ENCODE measurements at regions not wholly inside any gene's neighbourhood (a gene's known extent, or its start where the extent isn't known, plus 50 kb on each side); places are given as distances from the start of the nearest gene placed in this dataset.

DNA sequence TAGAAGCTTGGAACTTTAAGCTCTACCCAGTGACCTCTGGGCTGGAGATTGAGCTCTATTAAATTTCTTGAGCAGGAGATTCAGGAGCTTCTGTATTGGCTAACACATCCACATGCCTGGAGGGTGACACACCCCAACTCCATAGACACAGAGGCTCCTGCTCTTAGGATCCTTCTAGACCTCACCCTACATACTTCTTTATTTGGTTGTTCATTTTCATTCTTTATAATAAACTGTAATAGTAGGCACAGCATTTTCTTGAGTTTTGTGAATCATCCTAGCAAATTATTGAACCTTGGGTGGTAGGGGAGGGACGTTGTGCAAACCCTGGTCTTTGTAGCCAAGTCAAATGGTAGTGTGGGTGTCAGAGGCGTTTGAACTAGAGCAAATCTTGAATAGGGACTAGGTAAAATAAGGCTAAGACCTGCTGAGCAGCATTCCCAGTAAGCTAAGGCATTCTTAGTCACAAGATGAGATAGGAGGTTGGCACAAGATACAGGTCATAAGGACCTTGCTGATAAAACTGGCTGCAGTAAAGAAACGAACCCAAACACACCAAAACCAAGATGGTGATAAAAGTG is 323.8 kb upstream of the GALNT5 start:
- Histone ChIP-seq H3K27ac (ENCODE audit: low read depth, low read length) (no peak overlapping the region), H3F3A (ENCODE audit: insufficient read depth) (no peaks in the 10 kb centered on the region), H3K4me3 (ENCODE audit: insufficient read depth, low read length, poor library complexity, severe bottlenecking) (no peak overlapping the region), H3K27me3 (ENCODE audit: low read length) (no peaks in the 10 kb centered on the region), H3K79me2 (ENCODE audit: insufficient read depth, low read length) (no peaks in the 10 kb centered on the region), H3K4me2 (ENCODE audit: low read depth, low read length, poor library complexity, severe bottlenecking) (no peak overlapping the region), H3K9ac (ENCODE audit: low read length) (no peak overlapping the region), H3K36me3 (ENCODE audit: low read length) (no peaks in the 10 kb centered on the region), H4K20me1 (ENCODE audit: low read depth, low read length) (no peaks in the 10 kb centered on the region), H2AFZ (ENCODE audit: low read depth, low read length, severe bottlenecking) (no peak overlapping the region), H3K9me2 (replicated peaks; ENCODE audit: insufficient read depth, low read length) (no peaks in the 10 kb centered on the region), H3K9me3 (ENCODE audit: insufficient read depth, low read length) (no peaks in the 10 kb centered on the region)
- no peak for TF ChIP-seq EZH2phosphoT487 (conservative IDR thresholded peaks at IDR 0.05; ENCODE audit: low read length)
- TF ChIP-seq, protein P1, sequence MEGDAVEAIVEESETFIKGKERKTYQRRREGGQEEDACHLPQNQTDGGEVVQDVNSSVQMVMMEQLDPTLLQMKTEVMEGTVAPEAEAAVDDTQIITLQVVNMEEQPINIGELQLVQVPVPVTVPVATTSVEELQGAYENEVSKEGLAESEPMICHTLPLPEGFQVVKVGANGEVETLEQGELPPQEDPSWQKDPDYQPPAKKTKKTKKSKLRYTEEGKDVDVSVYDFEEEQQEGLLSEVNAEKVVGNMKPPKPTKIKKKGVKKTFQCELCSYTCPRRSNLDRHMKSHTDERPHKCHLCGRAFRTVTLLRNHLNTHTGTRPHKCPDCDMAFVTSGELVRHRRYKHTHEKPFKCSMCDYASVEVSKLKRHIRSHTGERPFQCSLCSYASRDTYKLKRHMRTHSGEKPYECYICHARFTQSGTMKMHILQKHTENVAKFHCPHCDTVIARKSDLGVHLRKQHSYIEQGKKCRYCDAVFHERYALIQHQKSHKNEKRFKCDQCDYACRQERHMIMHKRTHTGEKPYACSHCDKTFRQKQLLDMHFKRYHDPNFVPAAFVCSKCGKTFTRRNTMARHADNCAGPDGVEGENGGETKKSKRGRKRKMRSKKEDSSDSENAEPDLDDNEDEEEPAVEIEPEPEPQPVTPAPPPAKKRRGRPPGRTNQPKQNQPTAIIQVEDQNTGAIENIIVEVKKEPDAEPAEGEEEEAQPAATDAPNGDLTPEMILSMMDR (IDR thresholded peaks at IDR 0.05; ENCODE audit: insufficient read depth, low read length, poor library complexity, severe bottlenecking): no peak

GRCh38 chr2:156935616-156936015 is 321.9 kb upstream of the GALNT5 start:
- Histone ChIP-seq H3K9me3 (ENCODE audit: insufficient read depth, low read length) (no peaks in the 10 kb centered on the region), H3K9ac (ENCODE audit: low read length) (no peak overlapping the region), H3F3A (ENCODE audit: insufficient read depth) (no peaks in the 10 kb centered on the region), H3K36me3 (ENCODE audit: low read length) (no peaks in the 10 kb centered on the region), H4K20me1 (ENCODE audit: low read depth, low read length) (no peaks in the 10 kb centered on the region), H3K27ac (ENCODE audit: low read depth, low read length) (no peak overlapping the region), H3K9me2 (replicated peaks; ENCODE audit: insufficient read depth, low read length) (no peaks in the 10 kb centered on the region), H3K79me2 (ENCODE audit: insufficient read depth, low read length) (no peaks in the 10 kb centered on the region), H3K4me2 (ENCODE audit: low read depth, low read length, poor library complexity, severe bottlenecking) (no peak overlapping the region), H2AFZ (ENCODE audit: low read depth, low read length, severe bottlenecking) (no peak overlapping the region), H3K4me3 (ENCODE audit: insufficient read depth, low read length, poor library complexity, severe bottlenecking) (no peak overlapping the region), H3K27me3 (ENCODE audit: low read length) (no peaks in the 10 kb centered on the region)
- TF ChIP-seq, protein P1 (IDR thresholded peaks at IDR 0.05; ENCODE audit: insufficient read depth, low read length, poor library complexity, severe bottlenecking): no peak
- TF ChIP-seq EZH2phosphoT487 (conservative IDR thresholded peaks at IDR 0.05; ENCODE audit: low read length): no peak

DNA sequence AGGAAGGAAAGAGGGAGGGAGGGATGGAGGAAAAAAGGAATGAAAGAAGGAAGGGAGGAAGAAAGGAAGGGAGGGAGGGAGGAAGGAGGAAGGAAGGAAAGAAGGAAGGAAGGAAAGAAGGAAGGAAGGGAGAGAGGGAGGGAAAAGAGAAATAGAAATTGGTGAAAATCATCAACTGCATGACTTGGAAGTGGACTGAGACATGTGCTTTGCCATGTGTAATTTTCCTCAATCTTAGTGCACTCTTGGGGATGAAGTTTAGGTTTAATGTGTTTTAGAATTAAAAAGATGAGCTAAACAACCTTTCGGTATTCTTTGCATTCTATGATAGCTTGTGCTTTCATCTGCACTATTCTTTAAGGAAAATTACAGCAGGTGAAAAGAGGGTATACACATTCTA is 320.1 kb upstream of the GALNT5 start:
- Histone ChIP-seq H3K27me3 (ENCODE audit: low read length) (no peaks in the 10 kb centered on the region), H3K9me2 (replicated peaks; ENCODE audit: insufficient read depth, low read length) (no peaks in the 10 kb centered on the region), H4K20me1 (ENCODE audit: low read depth, low read length) (no peaks in the 10 kb centered on the region), H3K9ac (ENCODE audit: low read length) (no peak overlapping the region), H3K4me2 (ENCODE audit: low read depth, low read length, poor library complexity, severe bottlenecking) (no peak overlapping the region), H3K79me2 (ENCODE audit: insufficient read depth, low read length) (no peaks in the 10 kb centered on the region), H3K4me3 (ENCODE audit: insufficient read depth, low read length, poor library complexity, severe bottlenecking) (no peak overlapping the region), H3K27ac (ENCODE audit: low read depth, low read length) (no peak overlapping the region), H3K9me3 (ENCODE audit: insufficient read depth, low read length) (no peaks in the 10 kb centered on the region), H3F3A (ENCODE audit: insufficient read depth) (no peaks in the 10 kb centered on the region), H3K36me3 (ENCODE audit: low read length) (no peaks in the 10 kb centered on the region), H2AFZ (ENCODE audit: low read depth, low read length, severe bottlenecking) (no peak overlapping the region)
- TF ChIP-seq EZH2phosphoT487 (conservative IDR thresholded peaks at IDR 0.05; ENCODE audit: low read length): no peak
- TF ChIP-seq, protein P1 (IDR thresholded peaks at IDR 0.05; ENCODE audit: insufficient read depth, low read length, poor library complexity, severe bottlenecking): no peak

Measured in SU-DHL-6 (cell line).